ENCODE measurements at regions not wholly inside any gene's neighbourhood (a gene's known extent, or its start where the extent isn't known, plus 50 kb on each side); places are given as distances from the start of the nearest gene placed in this dataset.

DNA sequence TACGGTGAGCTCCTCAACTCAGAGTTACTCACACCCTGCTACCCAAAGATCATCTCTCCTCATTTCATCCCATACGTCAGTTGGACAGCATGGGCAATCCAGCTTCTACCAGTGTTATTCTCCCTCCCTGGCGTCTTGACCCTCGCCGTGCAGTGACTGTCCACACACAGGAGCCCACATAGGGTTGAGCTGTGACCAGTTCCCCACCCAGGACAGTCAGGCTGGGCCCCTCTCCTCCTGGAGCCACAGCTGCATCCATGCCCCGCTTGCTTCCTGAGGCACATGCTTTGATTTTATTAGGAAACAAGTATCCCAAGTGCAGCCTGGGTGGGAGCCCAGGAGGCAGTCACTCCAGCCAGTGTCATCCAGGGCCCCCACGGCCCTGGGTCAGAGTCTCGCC lies 140.3 kb upstream of the SFSWAP start:
- Histone ChIP-seq H3K4me2 (no peak overlapping the region), H3K4me1 (ENCODE audit: insufficient read depth) (peaks cover 5% of the 10 kb centered on the region), H3K9me2 (replicated peaks; ENCODE audit: insufficient read depth) (no peaks in the 10 kb centered on the region), H3K27me3 (peaks cover 6% of the 10 kb centered on the region), H3K79me2 (no peaks in the 10 kb centered on the region), H3K36me3 (replicated peaks; ENCODE audit: insufficient read depth, low read depth) (no peaks in the 10 kb centered on the region), H3K9me3 (ENCODE audit: low read depth) (no peaks in the 10 kb centered on the region), H3K4me3 (no peak overlapping the region), H2AFZ (no peak overlapping the region), H4K20me1 (ENCODE audit: insufficient read depth, poor library complexity, severe bottlenecking) (no peaks in the 10 kb centered on the region), H3K27ac (no peak overlapping the region)
- no peak for DNase-seq (ENCODE audit: low spot score)
- TF ChIP-seq, protein P1, sequence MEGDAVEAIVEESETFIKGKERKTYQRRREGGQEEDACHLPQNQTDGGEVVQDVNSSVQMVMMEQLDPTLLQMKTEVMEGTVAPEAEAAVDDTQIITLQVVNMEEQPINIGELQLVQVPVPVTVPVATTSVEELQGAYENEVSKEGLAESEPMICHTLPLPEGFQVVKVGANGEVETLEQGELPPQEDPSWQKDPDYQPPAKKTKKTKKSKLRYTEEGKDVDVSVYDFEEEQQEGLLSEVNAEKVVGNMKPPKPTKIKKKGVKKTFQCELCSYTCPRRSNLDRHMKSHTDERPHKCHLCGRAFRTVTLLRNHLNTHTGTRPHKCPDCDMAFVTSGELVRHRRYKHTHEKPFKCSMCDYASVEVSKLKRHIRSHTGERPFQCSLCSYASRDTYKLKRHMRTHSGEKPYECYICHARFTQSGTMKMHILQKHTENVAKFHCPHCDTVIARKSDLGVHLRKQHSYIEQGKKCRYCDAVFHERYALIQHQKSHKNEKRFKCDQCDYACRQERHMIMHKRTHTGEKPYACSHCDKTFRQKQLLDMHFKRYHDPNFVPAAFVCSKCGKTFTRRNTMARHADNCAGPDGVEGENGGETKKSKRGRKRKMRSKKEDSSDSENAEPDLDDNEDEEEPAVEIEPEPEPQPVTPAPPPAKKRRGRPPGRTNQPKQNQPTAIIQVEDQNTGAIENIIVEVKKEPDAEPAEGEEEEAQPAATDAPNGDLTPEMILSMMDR (IDR thresholded peaks at IDR 0.05; ENCODE audit: poor library complexity) = no peak
- no peak for TF ChIP-seq EZH2phosphoT487 (IDR thresholded peaks at IDR 0.05; ENCODE audit: low read depth, severe bottlenecking, unreplicated experiment)
- 90% methylated on average over 8 of the region's 8 CpGs for WGBS (ENCODE audit: low lambda C conversion rate, missing lambda C conversion rate)

DNA sequence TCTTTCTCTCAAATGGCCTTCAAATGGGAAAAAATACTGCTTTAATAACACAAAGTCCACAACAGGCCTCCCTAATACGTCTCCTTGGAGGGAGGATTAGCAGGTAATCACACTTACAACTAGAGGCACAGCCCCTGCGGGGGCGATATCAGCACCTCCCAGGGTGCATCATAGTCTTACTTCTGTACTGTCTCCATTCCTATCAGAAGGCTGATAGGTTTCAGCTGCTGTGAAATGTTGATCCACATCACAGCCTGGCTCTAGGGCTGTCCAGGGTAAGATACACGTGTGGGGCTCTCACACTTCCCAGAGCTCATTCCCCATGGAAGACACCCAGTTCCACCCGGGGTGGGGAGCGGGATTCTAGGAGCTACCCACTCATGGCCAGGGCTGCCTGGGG lies 139.1 kb upstream of the SFSWAP start:
- DNase-seq (ENCODE audit: low spot score) = no peak
- no peak overlapping the region for H3K4me3 ChIP-seq
- no peak overlapping the region for H3K27ac ChIP-seq
- peaks cover 4% of the 10 kb centered on the region for H3K27me3 ChIP-seq
- TF ChIP-seq, protein P1 (IDR thresholded peaks at IDR 0.05; ENCODE audit: poor library complexity) = no peak
- TF ChIP-seq EZH2 (IDR thresholded peaks at IDR 0.05; ENCODE audit: borderline replicate concordance) (no peak), EZH2phosphoT487 (IDR thresholded peaks at IDR 0.05; ENCODE audit: low read depth, severe bottlenecking, unreplicated experiment) (no peak)
- H3K36me3 ChIP-seq (replicated peaks; ENCODE audit: insufficient read depth, low read depth) = no peaks in the 10 kb centered on the region
- H3K4me1 ChIP-seq (ENCODE audit: insufficient read depth) = peaks cover 5% of the 10 kb centered on the region
- H2AFZ ChIP-seq = no peak overlapping the region
- no peaks in the 10 kb centered on the region for H3K79me2 ChIP-seq
- WGBS (ENCODE audit: low lambda C conversion rate, missing lambda C conversion rate) = 42% methylated on average over 6 of the region's 6 CpGs
- H4K20me1 ChIP-seq (ENCODE audit: insufficient read depth, poor library complexity, severe bottlenecking) = no peaks in the 10 kb centered on the region
- no peak overlapping the region for H3K4me2 ChIP-seq
- no peaks in the 10 kb centered on the region for H3K9me3 ChIP-seq (ENCODE audit: low read depth)
- no peaks in the 10 kb centered on the region for H3K9me2 ChIP-seq (replicated peaks; ENCODE audit: insufficient read depth)

DNA sequence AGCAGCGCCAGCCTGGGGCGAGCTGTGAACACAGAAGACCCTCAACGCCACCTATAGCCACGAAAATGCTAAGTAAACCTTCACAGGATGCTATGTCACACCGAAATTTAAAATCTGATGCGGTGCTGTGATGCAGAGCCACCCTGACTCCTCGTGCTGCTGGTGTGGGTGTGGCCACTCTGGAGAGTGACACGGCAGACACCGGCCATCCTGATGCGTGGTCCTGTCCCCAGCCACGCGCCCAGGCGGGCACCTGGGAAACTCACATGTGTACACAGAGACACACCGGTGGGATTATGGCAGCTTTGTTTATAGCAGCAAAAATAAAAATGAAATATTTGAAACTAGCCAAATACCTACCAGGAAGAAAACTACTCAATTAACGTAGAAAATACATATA lies 138.3 kb upstream of the SFSWAP start:
- H3K27me3 ChIP-seq = no peaks in the 10 kb centered on the region
- WGBS (ENCODE audit: low lambda C conversion rate, missing lambda C conversion rate) = 89% methylated on average over 15 of the region's 15 CpGs
- TF ChIP-seq, protein P1 (IDR thresholded peaks at IDR 0.05; ENCODE audit: poor library complexity) = no peak
- no peak for TF ChIP-seq EZH2 (IDR thresholded peaks at IDR 0.05; ENCODE audit: borderline replicate concordance)
- no peak for TF ChIP-seq EZH2phosphoT487 (IDR thresholded peaks at IDR 0.05; ENCODE audit: low read depth, severe bottlenecking, unreplicated experiment)
- H3K27ac ChIP-seq = no peak overlapping the region
- H3K36me3 ChIP-seq (replicated peaks; ENCODE audit: insufficient read depth, low read depth) = no peaks in the 10 kb centered on the region
- no peaks in the 10 kb centered on the region for H3K9me2 ChIP-seq (replicated peaks; ENCODE audit: insufficient read depth)
- H3K4me2 ChIP-seq = no peak overlapping the region
- no peaks in the 10 kb centered on the region for H3K9me3 ChIP-seq (ENCODE audit: low read depth)
- no peak for DNase-seq (ENCODE audit: low spot score)
- no peak overlapping the region for H2AFZ ChIP-seq
- H3K4me3 ChIP-seq = no peak overlapping the region
- H3K79me2 ChIP-seq = no peaks in the 10 kb centered on the region
- H3K4me1 ChIP-seq (ENCODE audit: insufficient read depth) = peaks cover 5% of the 10 kb centered on the region
- H4K20me1 ChIP-seq (ENCODE audit: insufficient read depth, poor library complexity, severe bottlenecking) = no peaks in the 10 kb centered on the region
